ENCODE measurements at regions not wholly inside any gene's neighbourhood (a gene's known extent, or its start where the extent isn't known, plus 50 kb on each side); places are given as distances from the start of the nearest gene placed in this dataset.

GRCh38 chr5:167145841-167146240 lies 1145.6 kb upstream of the WWC1 start:
- TF ChIP-seq CTCF (IDR thresholded peaks at IDR 0.05) (no peak), EZH2 (IDR thresholded peaks at IDR 0.05; ENCODE audit: borderline replicate concordance, insufficient read depth, low read depth, low read length, poor library complexity, severe bottlenecking) (no peak)
